ENCODE measurements at regions not wholly inside any gene's neighbourhood (a gene's known extent, or its start where the extent isn't known, plus 50 kb on each side); places are given as distances from the start of the nearest gene placed in this dataset.
"Not testable (repeated sequence)": the region's sequence is repeated elsewhere in the genome, so short reads cannot be mapped to it uniquely, and the experiment has no call there.

GRCh38 chr2:174697255-174697654 is 67.0 kb downstream of the CHRNA1 start:
- peak; percentile 39 to 45 for DNase-seq (ENCODE audit: low read depth in 2 of 2)

GRCh38 chr2:174694920-174695319 is 69.4 kb downstream of the CHRNA1 start:
- DNase-seq (ENCODE audit: low read depth in 2 of 2): no peak

GRCh38 chr2:174694196-174694878 is 69.9 kb downstream of the CHRNA1 start:
- DNase-seq (ENCODE audit: low read depth in 2 of 2): no peak

GRCh38 chr2:174693344-174693743 is 70.9 kb downstream of the CHRNA1 start:
- no peak for DNase-seq (ENCODE audit: low read depth in 2 of 2)

- DNase-seq (ENCODE audit: low read depth in 2 of 2): no peak
These were observed 71.9 kb downstream of the CHRNA1 start for GRCh38 chr2:174692256-174692919.

GRCh38 chr2:174691201-174691779 is 73.0 kb downstream of the CHRNA1 start:
- no peak for DNase-seq (ENCODE audit: low read depth in 2 of 2)

GRCh38 chr2:174690026-174690425 is 74.2 kb downstream of the CHRNA1 start:
- DNase-seq (ENCODE audit: low read depth in 2 of 2): no peak

GRCh38 chr2:174688079-174688478 is 76.2 kb downstream of the CHRNA1 start:
- DNase-seq (ENCODE audit: low read depth in 2 of 2): no peak

GRCh38 chr2:174686430-174686829 is 77.8 kb downstream of the CHRNA1 start:
- no peak for DNase-seq (ENCODE audit: low read depth in 2 of 2)

GRCh38 chr2:174683392-174683759 is 80.9 kb downstream of the CHRNA1 start:
- no peak for DNase-seq (ENCODE audit: low read depth in 2 of 2)

GRCh38 chr2:174682578-174683391 is 81.5 kb downstream of the CHRNA1 start:
- DNase-seq (ENCODE audit: low read depth in 2 of 2): peak; percentile 21 to 44

GRCh38 chr2:174682007-174682577 is 82.2 kb downstream of the CHRNA1 start:
- peak; percentile 23 to 25 for DNase-seq (ENCODE audit: low read depth in 2 of 2)

- no peak for DNase-seq (ENCODE audit: low read depth in 2 of 2)
These were observed 82.9 kb downstream of the CHRNA1 start for GRCh38 chr2:174681099-174682006.

GRCh38 chr2:174680221-174680620 is 82.6 kb upstream of the WIPF1 start:
- no peak for DNase-seq (ENCODE audit: low read depth in 2 of 2)

GRCh38 chr2:174678395-174678794 is 80.8 kb upstream of the WIPF1 start:
- DNase-seq (ENCODE audit: low read depth in 2 of 2): no peak

GRCh38 chr2:174675615-174676014 is 78.0 kb upstream of the WIPF1 start:
- no peak for DNase-seq (ENCODE audit: low read depth in 2 of 2)

GRCh38 chr2:174673876-174674275 is 76.3 kb upstream of the WIPF1 start:
- no peak for DNase-seq (ENCODE audit: low read depth in 2 of 2)

GRCh38 chr2:174673440-174673839 is 75.8 kb upstream of the WIPF1 start:
- no peak for DNase-seq (ENCODE audit: low read depth in 2 of 2)

- not testable (repeated sequence) for DNase-seq (ENCODE audit: low read depth in 2 of 2)
These were observed 73.9 kb upstream of the WIPF1 start for GRCh38 chr2:174671532-174671931.

- DNase-seq (ENCODE audit: low read depth in 2 of 2): no peak
These were observed 72.8 kb upstream of the WIPF1 start for GRCh38 chr2:174670446-174670845.

- DNase-seq (ENCODE audit: low read depth in 2 of 2): no peak
These were observed 71.7 kb upstream of the WIPF1 start for GRCh38 chr2:174669336-174669735.
